ENCODE measurements at regions not wholly inside any gene's neighbourhood (a gene's known extent, or its start where the extent isn't known, plus 50 kb on each side); places are given as distances from the start of the nearest gene placed in this dataset.

DNA sequence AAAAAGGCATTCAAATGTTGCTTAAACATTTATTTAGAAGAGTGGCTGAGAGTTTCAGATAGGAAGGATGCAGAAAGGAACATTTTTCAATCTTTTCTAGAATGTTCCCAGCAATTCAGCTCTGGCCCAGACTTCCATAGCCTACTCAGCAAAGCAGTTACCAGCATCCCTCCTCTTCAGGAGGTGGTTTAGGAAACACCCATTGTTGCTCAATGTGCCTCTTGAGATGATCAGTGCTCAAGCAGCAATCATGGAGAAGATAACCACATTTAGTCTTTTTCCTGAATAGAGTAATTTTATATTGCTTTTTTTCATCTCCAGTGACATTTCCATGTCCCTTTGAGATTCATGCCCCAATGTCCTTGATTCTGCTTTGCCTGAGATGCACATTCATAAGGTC is 328.7 kb upstream of the PPARGC1A start (continued):
- TF ChIP-seq, protein P1, sequence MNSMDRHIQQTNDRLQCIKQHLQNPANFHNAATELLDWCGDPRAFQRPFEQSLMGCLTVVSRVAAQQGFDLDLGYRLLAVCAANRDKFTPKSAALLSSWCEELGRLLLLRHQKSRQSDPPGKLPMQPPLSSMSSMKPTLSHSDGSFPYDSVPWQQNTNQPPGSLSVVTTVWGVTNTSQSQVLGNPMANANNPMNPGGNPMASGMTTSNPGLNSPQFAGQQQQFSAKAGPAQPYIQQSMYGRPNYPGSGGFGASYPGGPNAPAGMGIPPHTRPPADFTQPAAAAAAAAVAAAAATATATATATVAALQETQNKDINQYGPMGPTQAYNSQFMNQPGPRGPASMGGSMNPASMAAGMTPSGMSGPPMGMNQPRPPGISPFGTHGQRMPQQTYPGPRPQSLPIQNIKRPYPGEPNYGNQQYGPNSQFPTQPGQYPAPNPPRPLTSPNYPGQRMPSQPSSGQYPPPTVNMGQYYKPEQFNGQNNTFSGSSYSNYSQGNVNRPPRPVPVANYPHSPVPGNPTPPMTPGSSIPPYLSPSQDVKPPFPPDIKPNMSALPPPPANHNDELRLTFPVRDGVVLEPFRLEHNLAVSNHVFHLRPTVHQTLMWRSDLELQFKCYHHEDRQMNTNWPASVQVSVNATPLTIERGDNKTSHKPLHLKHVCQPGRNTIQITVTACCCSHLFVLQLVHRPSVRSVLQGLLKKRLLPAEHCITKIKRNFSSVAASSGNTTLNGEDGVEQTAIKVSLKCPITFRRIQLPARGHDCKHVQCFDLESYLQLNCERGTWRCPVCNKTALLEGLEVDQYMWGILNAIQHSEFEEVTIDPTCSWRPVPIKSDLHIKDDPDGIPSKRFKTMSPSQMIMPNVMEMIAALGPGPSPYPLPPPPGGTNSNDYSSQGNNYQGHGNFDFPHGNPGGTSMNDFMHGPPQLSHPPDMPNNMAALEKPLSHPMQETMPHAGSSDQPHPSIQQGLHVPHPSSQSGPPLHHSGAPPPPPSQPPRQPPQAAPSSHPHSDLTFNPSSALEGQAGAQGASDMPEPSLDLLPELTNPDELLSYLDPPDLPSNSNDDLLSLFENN (IDR thresholded peaks at IDR 0.05; ENCODE audit: low read depth in 2 of 2, low read length in 2 of 2) = no peak
- no peak for TF ChIP-seq ZSCAN32 (CRISPR knock-in tag; IDR thresholded peaks at IDR 0.05)
- TF ChIP-seq NCOA1 (IDR thresholded peaks at IDR 0.05; ENCODE audit: low read depth) = no peak
- TF ChIP-seq, protein P2, sequence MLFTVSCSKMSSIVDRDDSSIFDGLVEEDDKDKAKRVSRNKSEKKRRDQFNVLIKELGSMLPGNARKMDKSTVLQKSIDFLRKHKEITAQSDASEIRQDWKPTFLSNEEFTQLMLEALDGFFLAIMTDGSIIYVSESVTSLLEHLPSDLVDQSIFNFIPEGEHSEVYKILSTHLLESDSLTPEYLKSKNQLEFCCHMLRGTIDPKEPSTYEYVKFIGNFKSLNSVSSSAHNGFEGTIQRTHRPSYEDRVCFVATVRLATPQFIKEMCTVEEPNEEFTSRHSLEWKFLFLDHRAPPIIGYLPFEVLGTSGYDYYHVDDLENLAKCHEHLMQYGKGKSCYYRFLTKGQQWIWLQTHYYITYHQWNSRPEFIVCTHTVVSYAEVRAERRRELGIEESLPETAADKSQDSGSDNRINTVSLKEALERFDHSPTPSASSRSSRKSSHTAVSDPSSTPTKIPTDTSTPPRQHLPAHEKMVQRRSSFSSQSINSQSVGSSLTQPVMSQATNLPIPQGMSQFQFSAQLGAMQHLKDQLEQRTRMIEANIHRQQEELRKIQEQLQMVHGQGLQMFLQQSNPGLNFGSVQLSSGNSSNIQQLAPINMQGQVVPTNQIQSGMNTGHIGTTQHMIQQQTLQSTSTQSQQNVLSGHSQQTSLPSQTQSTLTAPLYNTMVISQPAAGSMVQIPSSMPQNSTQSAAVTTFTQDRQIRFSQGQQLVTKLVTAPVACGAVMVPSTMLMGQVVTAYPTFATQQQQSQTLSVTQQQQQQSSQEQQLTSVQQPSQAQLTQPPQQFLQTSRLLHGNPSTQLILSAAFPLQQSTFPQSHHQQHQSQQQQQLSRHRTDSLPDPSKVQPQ (CRISPR knock-in tag; IDR thresholded peaks at IDR 0.05; ENCODE audit: borderline replicate concordance) = no peak
- TF ChIP-seq KHSRP (IDR thresholded peaks at IDR 0.05) = no peak
- TF ChIP-seq PTRF (tag; IDR thresholded peaks at IDR 0.05) = no peak
- TF ChIP-seq KLF6 (CRISPR knock-in tag; IDR thresholded peaks at IDR 0.05; ENCODE audit: borderline replicate concordance) = no peak
- no peak for TF ChIP-seq NBN (IDR thresholded peaks at IDR 0.05; ENCODE audit: low read depth)
- TF ChIP-seq, protein P3, sequence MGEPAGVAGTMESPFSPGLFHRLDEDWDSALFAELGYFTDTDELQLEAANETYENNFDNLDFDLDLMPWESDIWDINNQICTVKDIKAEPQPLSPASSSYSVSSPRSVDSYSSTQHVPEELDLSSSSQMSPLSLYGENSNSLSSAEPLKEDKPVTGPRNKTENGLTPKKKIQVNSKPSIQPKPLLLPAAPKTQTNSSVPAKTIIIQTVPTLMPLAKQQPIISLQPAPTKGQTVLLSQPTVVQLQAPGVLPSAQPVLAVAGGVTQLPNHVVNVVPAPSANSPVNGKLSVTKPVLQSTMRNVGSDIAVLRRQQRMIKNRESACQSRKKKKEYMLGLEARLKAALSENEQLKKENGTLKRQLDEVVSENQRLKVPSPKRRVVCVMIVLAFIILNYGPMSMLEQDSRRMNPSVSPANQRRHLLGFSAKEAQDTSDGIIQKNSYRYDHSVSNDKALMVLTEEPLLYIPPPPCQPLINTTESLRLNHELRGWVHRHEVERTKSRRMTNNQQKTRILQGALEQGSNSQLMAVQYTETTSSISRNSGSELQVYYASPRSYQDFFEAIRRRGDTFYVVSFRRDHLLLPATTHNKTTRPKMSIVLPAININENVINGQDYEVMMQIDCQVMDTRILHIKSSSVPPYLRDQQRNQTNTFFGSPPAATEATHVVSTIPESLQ (CRISPR knock-in tag; IDR thresholded peaks at IDR 0.05) = no peak
- no peak for TF ChIP-seq MYC (IDR thresholded peaks at IDR 0.05; ENCODE audit: low read depth, low read length)
- TF ChIP-seq MYC (CRISPR knock-in tag; IDR thresholded peaks at IDR 0.05; ENCODE audit: borderline replicate concordance, low read depth) = no peak
- TF ChIP-seq, protein P4, sequence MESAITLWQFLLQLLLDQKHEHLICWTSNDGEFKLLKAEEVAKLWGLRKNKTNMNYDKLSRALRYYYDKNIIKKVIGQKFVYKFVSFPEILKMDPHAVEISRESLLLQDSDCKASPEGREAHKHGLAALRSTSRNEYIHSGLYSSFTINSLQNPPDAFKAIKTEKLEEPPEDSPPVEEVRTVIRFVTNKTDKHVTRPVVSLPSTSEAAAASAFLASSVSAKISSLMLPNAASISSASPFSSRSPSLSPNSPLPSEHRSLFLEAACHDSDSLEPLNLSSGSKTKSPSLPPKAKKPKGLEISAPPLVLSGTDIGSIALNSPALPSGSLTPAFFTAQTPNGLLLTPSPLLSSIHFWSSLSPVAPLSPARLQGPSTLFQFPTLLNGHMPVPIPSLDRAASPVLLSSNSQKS (CRISPR knock-in tag; IDR thresholded peaks at IDR 0.05) = no peak
- no peak for TF ChIP-seq CBFA2T3 (IDR thresholded peaks at IDR 0.05)
